Upper lobe of left lung (tissue), 4 donors: ENCODE measurements at regions not wholly inside any gene's neighbourhood (a gene's known extent, or its start where the extent isn't known, plus 50 kb on each side); places are given as distances from the start of the nearest gene placed in this dataset.

ENCODE experiments used
- CTCF ChIP-seq, 6 experiments: fragments of 450-650 bp in 4 of 6; fragments of 200-600 bp in 2 of 6; sonication (generic) in 2 of 6; IDR thresholded peaks; one replicate each; pipeline ENCODE4 v1.5.1; 2016 to 2019; ENCODE audit warnings: antibody characterized with exemption in 6 of 6
- POLR2A ChIP-seq, 4 donors: fragments of 450-650 bp; IDR thresholded peaks; one replicate each; pipeline ENCODE4 v1.5.1; 2016 to 2017; ENCODE audit warnings: antibody characterized with exemption in 4 of 4, mild to moderate bottlenecking in 2 of 4

- TF ChIP-seq CTCF (IDR thresholded peaks at IDR 0.05), result no peak
- no peak for TF ChIP-seq POLR2A (IDR thresholded peaks at IDR 0.05)
Observed at GRCh38 chr13:86142080-86142479, 342.9 kb upstream of the SLITRK6 start.
